Testis (tissue), 2 donors: ENCODE measurements at regions not wholly inside any gene's neighbourhood (a gene's known extent, or its start where the extent isn't known, plus 50 kb on each side); places are given as distances from the start of the nearest gene placed in this dataset.

Source experiments
- DNase-seq: peaks from one replicate; pipeline ENCODE4 v3.0.0-alpha.2; 2019
- H3K27ac ChIP-seq, 2 donors: fragments of 200-600 bp; sonication (generic); one replicate each; pipeline ENCODE4 v1.5.1; 2019
- H3K27me3 ChIP-seq: fragments of 200-600 bp; sonication (generic); one replicate; pipeline ENCODE4 v1.5.1; 2019
- H3K36me3 ChIP-seq: fragments of 200-600 bp; sonication (generic); one replicate; pipeline ENCODE4 v1.5.1; 2017; ENCODE audit warnings: low read depth; ENCODE audit errors: missing control alignments
- H3K4me1 ChIP-seq: fragments of 200-600 bp; sonication (generic); one replicate; pipeline ENCODE4 v1.5.1; 2019
- H3K4me3 ChIP-seq, 2 donors: fragments of 200-600 bp; sonication (generic); one replicate each; pipeline ENCODE4 v1.5.1; 2017 to 2019
- H3K9me3 ChIP-seq: fragments of 200-600 bp; sonication (generic); one replicate; pipeline ENCODE4 v1.5.1; 2017
- POLR2A ChIP-seq: fragments of 450-650 bp; IDR thresholded peaks from one replicate; pipeline ENCODE4 v1.6.1; 2017; ENCODE audit warnings: antibody characterized with exemption, mild to moderate bottlenecking, moderate library complexity
- WGBS, 2 donors: methylation state at CpG; one replicate each; pipeline ENCODE4 v1.1.5; 2018; 5-methylcytosine and 5-hydroxymethylcytosine counted together
- intact Hi-C: fragments of 100-400 bp; cut with DNase I; formaldehyde crosslinking; loops from one replicate; pipeline ENCODE4 v1.15.1; 2023; ENCODE audit warnings: low total_unique reads
- TF ChIP-seq, protein P1 (sequence below), 3 experiments: fragments of 450-650 bp in 2 of 3; fragments of 200-600 bp in 1 of 3; sonication (generic) in 1 of 3; IDR thresholded peaks; one replicate each; pipeline ENCODE4 v1.5.1; 2016 to 2019; ENCODE audit warnings: antibody characterized with exemption in 3 of 3, mild to moderate bottlenecking in 2 of 3, moderate library complexity in 1 of 3

- Histone ChIP-seq H3K27me3 (no peaks in the 10 kb centered on the region), H3K9me3 (no peaks in the 10 kb centered on the region), H3K36me3 (no peaks in the 10 kb centered on the region), H3K4me1 (no peaks in the 10 kb centered on the region), H3K27ac (no peak overlapping the region), H3K4me3 (no peak overlapping the region)
- intact Hi-C loops: no loop called here
- DNase-seq: no peak
- no peak for TF ChIP-seq POLR2A
- TF ChIP-seq, protein P1, sequence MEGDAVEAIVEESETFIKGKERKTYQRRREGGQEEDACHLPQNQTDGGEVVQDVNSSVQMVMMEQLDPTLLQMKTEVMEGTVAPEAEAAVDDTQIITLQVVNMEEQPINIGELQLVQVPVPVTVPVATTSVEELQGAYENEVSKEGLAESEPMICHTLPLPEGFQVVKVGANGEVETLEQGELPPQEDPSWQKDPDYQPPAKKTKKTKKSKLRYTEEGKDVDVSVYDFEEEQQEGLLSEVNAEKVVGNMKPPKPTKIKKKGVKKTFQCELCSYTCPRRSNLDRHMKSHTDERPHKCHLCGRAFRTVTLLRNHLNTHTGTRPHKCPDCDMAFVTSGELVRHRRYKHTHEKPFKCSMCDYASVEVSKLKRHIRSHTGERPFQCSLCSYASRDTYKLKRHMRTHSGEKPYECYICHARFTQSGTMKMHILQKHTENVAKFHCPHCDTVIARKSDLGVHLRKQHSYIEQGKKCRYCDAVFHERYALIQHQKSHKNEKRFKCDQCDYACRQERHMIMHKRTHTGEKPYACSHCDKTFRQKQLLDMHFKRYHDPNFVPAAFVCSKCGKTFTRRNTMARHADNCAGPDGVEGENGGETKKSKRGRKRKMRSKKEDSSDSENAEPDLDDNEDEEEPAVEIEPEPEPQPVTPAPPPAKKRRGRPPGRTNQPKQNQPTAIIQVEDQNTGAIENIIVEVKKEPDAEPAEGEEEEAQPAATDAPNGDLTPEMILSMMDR (IDR thresholded peaks at IDR 0.05): no peak
Observed at GRCh38 chr7:156446990-156447389, 193.6 kb upstream of the RNF32 start.

GRCh38 chr7:156445997-156446761 lies 194.4 kb upstream of the RNF32 start:
- Histone ChIP-seq H3K9me3 (no peaks in the 10 kb centered on the region), H3K27ac (no peak overlapping the region), H3K27me3 (no peaks in the 10 kb centered on the region), H3K4me1 (no peaks in the 10 kb centered on the region), H3K4me3 (no peak overlapping the region), H3K36me3 (no peaks in the 10 kb centered on the region)
- intact Hi-C loops: no loop called here
- DNase-seq: no peak
- 87 to 88% methylated on average over 12 to 16 of the region's 16 CpGs for WGBS, 2 donors
- TF ChIP-seq, protein P1 (IDR thresholded peaks at IDR 0.05): no peak
- TF ChIP-seq POLR2A: no peak

DNA sequence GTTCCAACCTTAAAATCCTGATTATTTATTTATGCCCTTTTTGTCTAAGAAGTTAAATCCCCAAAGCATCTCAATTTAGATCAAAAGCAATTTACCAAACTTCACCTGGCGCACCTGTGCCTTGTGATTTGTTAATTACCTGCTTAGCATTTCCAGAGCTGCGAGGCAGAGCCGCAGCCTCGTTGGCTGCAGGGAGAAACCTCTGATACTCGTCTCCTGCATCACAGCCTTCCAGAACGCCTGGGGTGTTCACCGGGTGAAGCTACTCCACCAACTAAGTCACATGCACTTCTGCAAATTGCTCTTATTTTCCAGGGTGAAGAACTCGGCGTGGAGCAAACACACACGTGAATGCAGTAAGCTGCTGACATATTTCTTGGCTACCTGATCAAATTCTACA lies 198.1 kb upstream of the RNF32 start:
- TF ChIP-seq POLR2A: no peak
- TF ChIP-seq, protein P1 (IDR thresholded peaks at IDR 0.05): no peak
- H3K27me3 ChIP-seq: no peaks in the 10 kb centered on the region
- H3K9me3 ChIP-seq: no peaks in the 10 kb centered on the region
- H3K27ac ChIP-seq: no peak overlapping the region
- no peaks in the 10 kb centered on the region for H3K4me1 ChIP-seq
- no peak overlapping the region for H3K4me3 ChIP-seq
- DNase-seq: no peak
- H3K36me3 ChIP-seq: no peaks in the 10 kb centered on the region
- intact Hi-C loops: no loop called here
- 49 to 52% methylated on average over 10 of the region's 10 CpGs for WGBS, 2 donors

DNA sequence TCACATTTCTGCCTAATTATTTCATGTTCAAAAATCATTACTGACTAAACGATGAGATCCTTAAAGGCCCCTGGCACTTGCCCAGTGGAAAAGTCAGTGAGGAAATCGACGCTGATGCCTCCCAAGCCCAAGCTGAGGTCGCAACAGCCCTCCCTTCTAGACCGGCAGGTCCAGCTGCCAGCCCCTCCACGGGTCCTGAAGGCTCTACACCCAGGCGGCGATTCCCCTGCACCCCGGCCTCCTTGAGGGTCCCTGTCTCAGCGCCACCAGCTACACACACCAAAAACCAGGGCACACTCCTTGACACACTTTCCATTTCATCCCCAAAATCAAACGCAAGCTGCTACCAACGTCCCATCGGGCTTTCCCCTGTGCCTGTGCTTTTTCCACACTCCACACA lies 200.1 kb upstream of the RNF32 start:
- no peaks in the 10 kb centered on the region for H3K4me1 ChIP-seq
- TF ChIP-seq, protein P1 (IDR thresholded peaks at IDR 0.05): no peak
- no peak for TF ChIP-seq POLR2A
- WGBS, 2 donors: 82 to 84% methylated on average over 9 to 13 of the region's 13 CpGs
- no peaks in the 10 kb centered on the region for H3K36me3 ChIP-seq
- intact Hi-C loops: no loop called here
- H3K27ac ChIP-seq: no peak overlapping the region
- no peak overlapping the region for H3K4me3 ChIP-seq
- H3K27me3 ChIP-seq: no peaks in the 10 kb centered on the region
- DNase-seq: no peak
- H3K9me3 ChIP-seq: no peaks in the 10 kb centered on the region

GRCh38 chr7:156438011-156438410 lies 202.6 kb upstream of the RNF32 start:
- no peaks in the 10 kb centered on the region for H3K27me3 ChIP-seq
- H3K4me1 ChIP-seq: no peaks in the 10 kb centered on the region
- H3K36me3 ChIP-seq: no peaks in the 10 kb centered on the region
- intact Hi-C loops: no loop called here
- H3K4me3 ChIP-seq: no peak overlapping the region
- TF ChIP-seq, protein P1 (IDR thresholded peaks at IDR 0.05): no peak
- TF ChIP-seq POLR2A: no peak
- no peaks in the 10 kb centered on the region for H3K9me3 ChIP-seq
- DNase-seq: no peak
- 83 to 89% methylated on average over 2 of the region's 2 CpGs for WGBS, 2 donors
- H3K27ac ChIP-seq: no peak overlapping the region
